ENCODE measurements at regions not wholly inside any gene's neighbourhood (a gene's known extent, or its start where the extent isn't known, plus 50 kb on each side); places are given as distances from the start of the nearest gene placed in this dataset.

DNA sequence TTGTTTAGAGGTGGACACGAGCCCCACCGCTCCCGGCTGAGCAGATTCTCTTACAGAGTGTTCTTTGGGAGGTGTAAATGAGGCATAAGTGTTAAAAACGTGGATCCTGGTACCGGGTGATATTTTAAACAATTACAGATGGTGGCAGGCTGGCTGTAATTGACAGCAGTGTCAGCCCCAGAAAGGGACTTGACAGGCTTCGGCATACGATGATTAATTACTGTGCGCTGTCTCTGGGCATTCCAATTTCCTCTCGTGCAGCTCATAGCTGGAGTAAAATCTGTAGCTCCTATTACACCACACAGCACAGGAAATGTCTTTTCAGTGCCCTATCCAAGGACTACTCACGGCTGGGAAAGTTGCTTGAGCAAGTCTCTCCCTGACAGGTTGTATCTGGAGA is 305.4 kb upstream of the IRX2 start:
- in situ Hi-C loops (cut with HindIII; ENCODE audit: low pct_unique_long_range_greater_than_20kb, low sequenced_read_pairs) (no loop called here), intact Hi-C loops (cut with micrococcal nuclease; ENCODE audit: unreplicated experiment) (no loop called here)
- TF ChIP-seq, protein P1, sequence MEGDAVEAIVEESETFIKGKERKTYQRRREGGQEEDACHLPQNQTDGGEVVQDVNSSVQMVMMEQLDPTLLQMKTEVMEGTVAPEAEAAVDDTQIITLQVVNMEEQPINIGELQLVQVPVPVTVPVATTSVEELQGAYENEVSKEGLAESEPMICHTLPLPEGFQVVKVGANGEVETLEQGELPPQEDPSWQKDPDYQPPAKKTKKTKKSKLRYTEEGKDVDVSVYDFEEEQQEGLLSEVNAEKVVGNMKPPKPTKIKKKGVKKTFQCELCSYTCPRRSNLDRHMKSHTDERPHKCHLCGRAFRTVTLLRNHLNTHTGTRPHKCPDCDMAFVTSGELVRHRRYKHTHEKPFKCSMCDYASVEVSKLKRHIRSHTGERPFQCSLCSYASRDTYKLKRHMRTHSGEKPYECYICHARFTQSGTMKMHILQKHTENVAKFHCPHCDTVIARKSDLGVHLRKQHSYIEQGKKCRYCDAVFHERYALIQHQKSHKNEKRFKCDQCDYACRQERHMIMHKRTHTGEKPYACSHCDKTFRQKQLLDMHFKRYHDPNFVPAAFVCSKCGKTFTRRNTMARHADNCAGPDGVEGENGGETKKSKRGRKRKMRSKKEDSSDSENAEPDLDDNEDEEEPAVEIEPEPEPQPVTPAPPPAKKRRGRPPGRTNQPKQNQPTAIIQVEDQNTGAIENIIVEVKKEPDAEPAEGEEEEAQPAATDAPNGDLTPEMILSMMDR (IDR thresholded peaks at IDR 0.05) = no peak
- TF ChIP-seq TCF7L2 (IDR thresholded peaks at IDR 0.05; ENCODE audit: low read depth, low read length) (no peak), POLR2AphosphoS5 (IDR thresholded peaks at IDR 0.05; ENCODE audit: low read depth, low read length) (no peak), SIN3A (IDR thresholded peaks at IDR 0.05; ENCODE audit: borderline replicate concordance, insufficient read depth, low read depth, low read length) (no peak)
- TF ChIP-seq, protein P2, sequence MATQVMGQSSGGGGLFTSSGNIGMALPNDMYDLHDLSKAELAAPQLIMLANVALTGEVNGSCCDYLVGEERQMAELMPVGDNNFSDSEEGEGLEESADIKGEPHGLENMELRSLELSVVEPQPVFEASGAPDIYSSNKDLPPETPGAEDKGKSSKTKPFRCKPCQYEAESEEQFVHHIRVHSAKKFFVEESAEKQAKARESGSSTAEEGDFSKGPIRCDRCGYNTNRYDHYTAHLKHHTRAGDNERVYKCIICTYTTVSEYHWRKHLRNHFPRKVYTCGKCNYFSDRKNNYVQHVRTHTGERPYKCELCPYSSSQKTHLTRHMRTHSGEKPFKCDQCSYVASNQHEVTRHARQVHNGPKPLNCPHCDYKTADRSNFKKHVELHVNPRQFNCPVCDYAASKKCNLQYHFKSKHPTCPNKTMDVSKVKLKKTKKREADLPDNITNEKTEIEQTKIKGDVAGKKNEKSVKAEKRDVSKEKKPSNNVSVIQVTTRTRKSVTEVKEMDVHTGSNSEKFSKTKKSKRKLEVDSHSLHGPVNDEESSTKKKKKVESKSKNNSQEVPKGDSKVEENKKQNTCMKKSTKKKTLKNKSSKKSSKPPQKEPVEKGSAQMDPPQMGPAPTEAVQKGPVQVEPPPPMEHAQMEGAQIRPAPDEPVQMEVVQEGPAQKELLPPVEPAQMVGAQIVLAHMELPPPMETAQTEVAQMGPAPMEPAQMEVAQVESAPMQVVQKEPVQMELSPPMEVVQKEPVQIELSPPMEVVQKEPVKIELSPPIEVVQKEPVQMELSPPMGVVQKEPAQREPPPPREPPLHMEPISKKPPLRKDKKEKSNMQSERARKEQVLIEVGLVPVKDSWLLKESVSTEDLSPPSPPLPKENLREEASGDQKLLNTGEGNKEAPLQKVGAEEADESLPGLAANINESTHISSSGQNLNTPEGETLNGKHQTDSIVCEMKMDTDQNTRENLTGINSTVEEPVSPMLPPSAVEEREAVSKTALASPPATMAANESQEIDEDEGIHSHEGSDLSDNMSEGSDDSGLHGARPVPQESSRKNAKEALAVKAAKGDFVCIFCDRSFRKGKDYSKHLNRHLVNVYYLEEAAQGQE (IDR thresholded peaks at IDR 0.05; ENCODE audit: insufficient read depth in 1 of 2, low read depth in 2 of 2, low read length in 1 of 2) = no peak
- 0 out of 2 replicates have a peak, but pooled peaks cover 3% of the 10 kb centered on the region for H3K9me3 ChIP-seq (ENCODE audit: control insufficient read depth, insufficient read depth, low read depth, low read length)
- H3K4me3 ChIP-seq (ENCODE audit: low read depth in 2 of 2, low read length in 2 of 2) = no peak overlapping the region
- no peaks in the 10 kb centered on the region for H3K4me1 ChIP-seq (ENCODE audit: control insufficient read depth, insufficient read depth, low read length)
- ATAC-seq (no peak), DNase-seq (ENCODE audit: low read depth, low spot score) (no peak)
- ChIA-PET CTCF (no interaction called here), POLR2A (no interaction called here)
- no TSS peak for BruUV-seq (replicated peaks)
- H3K27ac ChIP-seq (ENCODE audit: low read length) = no peak overlapping the region
- no peaks in the 10 kb centered on the region for H3K27me3 ChIP-seq (ENCODE audit: control insufficient read depth, insufficient read depth, low read length)
- H3K36me3 ChIP-seq (ENCODE audit: control insufficient read depth, insufficient read depth, low read length) = no peaks in the 10 kb centered on the region

DNA sequence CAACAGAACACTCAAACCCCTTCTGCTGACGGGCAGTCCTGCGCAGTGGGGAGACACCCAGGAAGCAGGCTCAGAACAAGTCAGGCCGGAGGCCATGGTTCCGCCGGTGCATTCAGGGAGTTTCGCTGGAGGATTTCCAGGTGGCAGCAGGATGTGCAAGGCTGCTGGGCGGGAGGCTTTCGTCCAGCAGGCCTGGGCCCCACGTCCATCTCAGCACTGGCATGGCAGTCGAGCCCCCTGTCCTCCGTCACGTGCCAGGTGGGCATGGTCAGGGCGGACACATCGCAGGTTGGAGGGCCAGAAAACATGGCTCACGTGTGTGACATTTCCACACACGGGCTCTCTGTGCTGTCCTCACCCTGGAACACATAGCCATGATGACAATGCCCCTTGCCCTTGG is 299.9 kb upstream of the IRX2 start:
- in situ Hi-C loops (cut with HindIII; ENCODE audit: low pct_unique_long_range_greater_than_20kb, low sequenced_read_pairs) (no loop called here), intact Hi-C loops (cut with micrococcal nuclease; ENCODE audit: unreplicated experiment) (no loop called here)
- DNase-seq (ENCODE audit: low read depth, low spot score) (no peak), ATAC-seq (no peak)
- BruUV-seq (replicated peaks) = no TSS peak
- Histone ChIP-seq H3K27me3 (ENCODE audit: control insufficient read depth, insufficient read depth, low read length) (no peaks in the 10 kb centered on the region), H3K9me3 (ENCODE audit: control insufficient read depth, insufficient read depth, low read depth, low read length) (no peaks in the 10 kb centered on the region), H3K36me3 (ENCODE audit: control insufficient read depth, insufficient read depth, low read length) (no peaks in the 10 kb centered on the region), H3K4me3 (ENCODE audit: low read depth in 2 of 2, low read length in 2 of 2) (no peak overlapping the region), H3K27ac (ENCODE audit: low read length) (no peak overlapping the region), H3K4me1 (ENCODE audit: control insufficient read depth, insufficient read depth, low read length) (no peaks in the 10 kb centered on the region)
- POLR2A ChIA-PET = no interaction called here
- TF ChIP-seq TCF7L2 (IDR thresholded peaks at IDR 0.05; ENCODE audit: low read depth, low read length) (no peak), SIN3A (IDR thresholded peaks at IDR 0.05; ENCODE audit: borderline replicate concordance, insufficient read depth, low read depth, low read length) (no peak), POLR2AphosphoS5 (IDR thresholded peaks at IDR 0.05; ENCODE audit: low read depth, low read length) (no peak)
- TF ChIP-seq, protein P1 (IDR thresholded peaks at IDR 0.05) = no peak
- TF ChIP-seq, protein P2 (IDR thresholded peaks at IDR 0.05; ENCODE audit: insufficient read depth in 1 of 2, low read depth in 2 of 2, low read length in 1 of 2) = no peak
- CTCF ChIA-PET = no interaction called here

Measured in Panc1 (cell line).